ENCODE measurements at regions not wholly inside any gene's neighbourhood (a gene's known extent, or its start where the extent isn't known, plus 50 kb on each side); places are given as distances from the start of the nearest gene placed in this dataset.

- TF ChIP-seq, protein P1, sequence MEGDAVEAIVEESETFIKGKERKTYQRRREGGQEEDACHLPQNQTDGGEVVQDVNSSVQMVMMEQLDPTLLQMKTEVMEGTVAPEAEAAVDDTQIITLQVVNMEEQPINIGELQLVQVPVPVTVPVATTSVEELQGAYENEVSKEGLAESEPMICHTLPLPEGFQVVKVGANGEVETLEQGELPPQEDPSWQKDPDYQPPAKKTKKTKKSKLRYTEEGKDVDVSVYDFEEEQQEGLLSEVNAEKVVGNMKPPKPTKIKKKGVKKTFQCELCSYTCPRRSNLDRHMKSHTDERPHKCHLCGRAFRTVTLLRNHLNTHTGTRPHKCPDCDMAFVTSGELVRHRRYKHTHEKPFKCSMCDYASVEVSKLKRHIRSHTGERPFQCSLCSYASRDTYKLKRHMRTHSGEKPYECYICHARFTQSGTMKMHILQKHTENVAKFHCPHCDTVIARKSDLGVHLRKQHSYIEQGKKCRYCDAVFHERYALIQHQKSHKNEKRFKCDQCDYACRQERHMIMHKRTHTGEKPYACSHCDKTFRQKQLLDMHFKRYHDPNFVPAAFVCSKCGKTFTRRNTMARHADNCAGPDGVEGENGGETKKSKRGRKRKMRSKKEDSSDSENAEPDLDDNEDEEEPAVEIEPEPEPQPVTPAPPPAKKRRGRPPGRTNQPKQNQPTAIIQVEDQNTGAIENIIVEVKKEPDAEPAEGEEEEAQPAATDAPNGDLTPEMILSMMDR (IDR thresholded peaks at IDR 0.05) = no peak
- TF ChIP-seq ZFX (IDR thresholded peaks at IDR 0.05; ENCODE audit: borderline replicate concordance) = no peak
Measured at GRCh38 chr1:209463441-209463840, 120.1 kb upstream of the CAMK1G start.
